HG03025 (cell line): ENCODE measurements at regions not wholly inside any gene's neighbourhood (a gene's known extent, or its start where the extent isn't known, plus 50 kb on each side); places are given as distances from the start of the nearest gene placed in this dataset.

Experiments
- ATAC-seq: cut with Tn5 transposase; IDR thresholded peaks from one replicate; pipeline ENCODE4 v1.9.1; 2021; ENCODE audit warnings: mild to moderate bottlenecking, moderate library complexity; ENCODE audit not compliant: unreplicated experiment, low FRiP score

- no peak for ATAC-seq
These were observed 204.0 kb upstream of the FAT1 start for GRCh38 chr4:186927624-186928023.

- no peak for ATAC-seq
These were observed 206.4 kb upstream of the FAT1 start for GRCh38 chr4:186930024-186930423.

DNA sequence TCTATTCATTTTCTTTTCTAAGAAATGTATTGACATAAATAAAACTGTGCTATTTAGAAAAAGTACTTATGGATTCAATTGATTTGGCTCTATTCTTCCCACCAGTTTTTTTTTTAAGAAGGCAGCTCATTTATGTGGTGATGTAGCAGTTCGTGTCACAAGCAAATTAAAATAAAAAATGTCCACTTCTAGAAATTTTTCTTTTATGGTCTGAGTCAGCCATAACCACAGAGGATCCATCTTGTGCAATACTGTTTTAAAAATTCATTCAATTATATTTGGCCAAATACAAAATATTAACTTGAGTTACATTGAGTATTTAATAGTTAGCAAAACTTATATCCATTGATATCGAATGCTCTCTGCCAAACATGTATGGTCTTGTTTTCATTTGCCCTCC is 207.9 kb upstream of the FAT1 start:
- ATAC-seq = no peak

DNA sequence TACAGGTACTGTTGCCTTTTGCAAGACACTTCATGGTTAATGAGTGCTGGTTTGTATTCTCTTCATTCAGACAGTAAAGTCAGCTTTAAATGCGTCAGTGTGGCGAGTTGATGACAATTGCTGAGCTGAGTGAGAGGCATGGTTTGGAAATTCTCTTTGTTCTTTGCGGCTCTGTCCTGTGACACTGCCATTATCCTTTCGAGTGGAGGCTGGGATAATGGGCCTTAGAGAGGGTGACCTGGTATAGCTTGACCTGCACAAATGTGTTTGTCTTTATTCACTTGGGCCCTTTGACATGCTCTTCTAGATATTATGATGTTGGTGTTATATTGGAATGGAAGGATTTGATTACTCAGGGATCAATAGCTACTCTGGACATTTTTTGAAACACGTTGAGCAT is 208.5 kb upstream of the FAT1 start:
- ATAC-seq = no peak

DNA sequence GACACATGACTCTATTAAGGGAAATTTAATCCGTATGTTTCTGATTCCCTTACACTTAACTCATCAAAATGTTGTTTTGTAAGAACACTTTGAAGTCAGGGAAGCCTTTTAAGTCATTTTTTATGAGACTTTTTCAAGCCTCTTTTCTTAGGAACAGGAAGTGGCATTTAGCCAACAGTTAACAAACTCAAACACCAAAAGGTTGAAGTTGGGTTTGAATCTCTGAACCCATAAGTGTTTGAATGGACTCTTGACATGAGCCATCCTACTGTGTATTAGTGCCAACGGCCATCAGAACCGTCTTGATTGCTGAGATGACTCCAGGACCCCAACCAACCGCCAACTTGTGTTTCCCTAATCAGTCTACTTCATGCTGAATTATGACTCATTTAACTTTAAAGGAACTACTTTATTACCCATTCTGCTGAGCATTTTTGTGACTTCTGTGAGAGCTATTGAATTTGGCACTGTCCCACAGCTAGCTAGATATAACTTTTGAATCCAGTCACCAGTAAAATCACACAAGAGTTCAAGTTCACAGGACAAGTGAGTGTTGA is 209.1 kb upstream of the FAT1 start:
- ATAC-seq = no peak

GRCh38 chr4:186934244-186934643 is 210.6 kb upstream of the FAT1 start:
- no peak for ATAC-seq

DNA sequence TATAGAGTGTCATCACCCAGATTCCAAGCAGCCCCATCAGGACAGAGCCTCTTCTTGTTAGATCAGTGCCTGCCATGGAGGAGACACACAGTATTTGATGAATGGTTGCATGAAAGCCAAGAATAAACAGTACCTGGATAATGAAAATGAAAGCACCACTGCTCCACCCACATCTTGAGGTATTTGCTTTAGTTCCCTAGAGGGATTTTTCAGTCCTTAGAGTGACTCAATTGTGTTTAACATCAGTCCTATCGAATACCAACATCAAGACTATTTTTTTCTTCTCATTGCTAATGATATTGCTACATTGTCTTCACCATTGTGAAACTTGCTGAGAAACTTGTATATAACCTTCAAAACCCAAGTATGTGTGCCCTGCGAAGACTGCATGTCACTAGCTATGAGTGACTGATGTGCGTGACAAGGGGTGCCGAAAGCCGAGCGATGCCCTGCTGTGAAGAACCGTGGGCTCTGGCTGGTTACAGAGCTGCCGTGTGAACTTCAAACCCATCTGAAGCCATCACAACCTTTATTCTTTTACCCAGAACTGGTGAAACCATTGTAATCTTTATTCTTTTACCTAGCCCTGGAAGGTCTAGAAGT is 211.3 kb upstream of the FAT1 start:
- no peak for ATAC-seq

DNA sequence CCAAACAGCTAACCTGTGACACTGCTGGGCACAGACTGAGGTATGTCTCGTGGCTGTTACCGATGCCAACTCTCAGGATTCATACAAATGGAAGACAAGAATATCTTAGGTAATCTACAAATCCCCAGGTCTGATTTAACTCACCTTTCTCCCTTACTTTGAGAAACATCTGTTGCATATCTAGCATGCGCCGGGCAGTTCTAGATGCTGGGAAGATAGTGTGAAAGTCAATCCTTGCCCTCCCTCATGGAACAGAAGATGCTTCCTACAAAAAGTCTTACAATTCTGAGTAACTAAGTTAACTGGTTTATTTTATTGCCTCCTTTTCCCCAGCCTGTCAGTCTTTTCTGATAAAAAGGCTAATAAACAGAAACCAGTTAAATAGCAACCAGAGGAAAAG is 212.2 kb upstream of the FAT1 start:
- ATAC-seq = no peak

GRCh38 chr4:186936496-186937375 is 213.1 kb upstream of the FAT1 start:
- ATAC-seq = no peak

DNA sequence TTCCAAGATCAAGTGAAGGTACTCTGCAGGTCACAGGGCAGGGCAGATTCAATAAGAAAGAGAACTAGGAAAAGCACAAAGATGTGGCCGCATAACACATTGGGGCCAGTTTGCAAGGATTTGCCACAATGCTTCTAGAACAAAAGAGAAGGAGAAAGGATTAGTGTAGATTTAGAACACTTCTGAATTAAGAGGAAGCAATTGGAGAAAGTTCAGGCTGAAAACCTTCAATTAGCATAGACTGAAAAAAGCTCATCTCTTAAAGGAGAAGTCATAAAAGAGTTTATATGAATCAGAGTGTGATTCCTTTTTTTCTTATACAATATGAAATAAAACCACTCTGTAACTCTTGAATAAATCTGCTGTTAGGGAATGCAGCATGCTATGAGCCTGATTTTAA is 215.6 kb upstream of the FAT1 start:
- ATAC-seq = no peak

GRCh38 chr4:186939766-186940165 is 216.1 kb upstream of the FAT1 start:
- no peak for ATAC-seq

- ATAC-seq = no peak
These were observed 216.8 kb upstream of the FAT1 start for GRCh38 chr4:186940476-186940875.

DNA sequence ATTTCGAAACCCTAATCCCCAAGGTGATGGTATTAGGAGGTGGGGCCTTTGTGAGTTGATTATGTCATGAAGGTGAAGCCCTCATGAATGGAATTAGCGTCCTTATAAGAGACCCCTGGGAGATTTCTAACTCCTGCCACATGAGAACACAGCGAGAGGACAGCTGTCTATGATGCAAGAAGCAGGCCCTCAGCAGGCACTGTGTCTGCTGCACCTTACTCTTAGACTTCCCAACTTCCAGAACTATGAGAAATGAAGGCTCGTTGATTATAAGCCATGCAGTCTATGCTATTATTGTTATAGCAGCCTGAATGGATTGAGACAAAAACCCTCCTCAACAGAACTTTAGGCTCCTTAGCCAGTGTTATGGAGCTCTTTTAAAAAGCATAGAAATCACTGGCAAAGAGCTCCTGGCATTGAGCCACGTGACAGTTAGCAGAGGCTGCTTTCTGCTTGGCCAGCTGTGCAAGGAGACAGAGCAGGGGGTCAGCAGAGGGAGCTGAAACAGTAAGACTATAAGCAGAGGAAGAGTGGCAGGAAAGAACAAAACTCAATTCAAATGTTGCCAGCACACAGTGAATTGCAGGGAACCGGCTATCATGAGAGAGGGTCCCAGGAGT is 219.2 kb upstream of the FAT1 start:
- ATAC-seq = no peak

- no peak for ATAC-seq
These were observed 219.8 kb upstream of the FAT1 start for GRCh38 chr4:186943411-186943810.

GRCh38 chr4:186946136-186946535 is 222.5 kb upstream of the FAT1 start:
- ATAC-seq = no peak

DNA sequence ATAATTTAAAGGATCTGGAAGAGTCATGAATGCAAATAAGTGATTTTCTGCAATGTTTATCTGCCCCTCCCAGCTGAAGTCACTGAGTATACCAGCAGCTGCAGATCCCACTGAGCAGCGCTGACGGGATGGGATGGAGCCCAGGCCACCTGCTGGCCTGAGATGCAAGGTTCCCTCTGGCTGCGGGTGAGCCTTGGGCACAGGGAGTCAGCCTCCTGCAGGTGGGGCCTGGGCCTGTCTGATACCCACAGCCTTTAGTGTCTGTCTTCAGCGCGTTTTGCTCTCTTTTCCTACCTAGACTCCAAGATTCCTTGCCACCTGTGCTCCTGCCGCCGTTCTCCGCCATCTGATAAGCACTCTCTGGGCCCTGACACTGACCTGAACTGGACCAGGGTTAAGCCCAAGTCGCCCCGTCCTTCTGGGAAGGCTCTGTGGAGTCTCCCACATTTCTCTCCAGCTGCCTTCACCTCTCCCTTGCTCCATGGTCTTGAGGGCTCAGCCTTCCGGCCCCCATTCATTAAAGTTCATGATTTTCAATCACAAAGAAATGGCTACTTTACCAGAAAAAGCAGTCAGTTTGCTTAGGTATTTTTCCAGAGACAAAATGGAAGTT is 223.1 kb upstream of the FAT1 start:
- no peak for ATAC-seq

GRCh38 chr4:186948361-186949242 is 224.9 kb upstream of the FAT1 start:
- ATAC-seq = no peak

DNA sequence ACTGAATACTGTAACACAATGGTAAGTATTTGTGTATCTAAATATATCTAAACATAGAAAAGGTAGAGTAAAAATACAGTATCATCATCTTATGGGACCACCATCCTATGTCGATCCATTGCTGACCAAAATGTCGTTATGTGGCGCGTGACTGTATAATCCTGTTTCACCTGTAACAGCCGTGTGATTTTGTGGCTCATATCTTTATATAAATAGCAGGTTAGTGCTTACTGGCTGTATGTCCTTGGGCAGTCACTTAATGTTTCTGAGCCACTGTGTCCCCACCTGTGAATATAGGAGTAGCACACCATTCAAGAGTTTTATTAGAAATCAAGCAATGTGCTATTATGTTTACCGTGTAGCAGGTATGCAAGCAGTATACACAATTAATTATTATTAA is 226.2 kb upstream of the FAT1 start:
- ATAC-seq = no peak

GRCh38 chr4:186952709-186953108 is 229.1 kb upstream of the FAT1 start:
- no peak for ATAC-seq
